IMR-90 (cell line): ENCODE measurements at regions not wholly inside any gene's neighbourhood (a gene's known extent, or its start where the extent isn't known, plus 50 kb on each side); places are given as distances from the start of the nearest gene placed in this dataset.

Source experiments
- ATAC-seq: fragments of 200-7000 bp; cut with Tn5 transposase; 2 replicates; pipeline ENCODE4 v1.9.1; 2020; ENCODE audit warnings: low read depth, mild to moderate bottlenecking, moderate library complexity
- BruUV-seq: library from RNA; stranded (reverse); fragments of 400-500 nt; replicated peaks from 2 replicates; lab custom pipeline; 2021; lab: Mats Ljungman, UMichigan
- CTCF ChIA-PET: fragments of 300-600 bp; formaldehyde crosslinking; extraction: SDS; loops from one replicate; lab custom pipeline; 2021; ENCODE audit warnings: antibody characterized with exemption; lab: Yijun Ruan, JAX
- POLR2A ChIA-PET: fragments of 300-600 bp; sonication (Branson Sonifier 250); formaldehyde crosslinking; loops from one replicate; lab custom pipeline; 2022; ENCODE audit warnings: antibody characterized with exemption; ENCODE audit not compliant: unreplicated experiment; lab: Charles Lee
- DNase-seq: peaks from one replicate; pipeline ENCODE4 v3.0.0; 2013
- H2AFZ ChIP-seq: replicated peaks from 2 replicates; pipeline ENCODE3; 2013; ENCODE audit warnings: low read length, mild to moderate bottlenecking; ENCODE audit not compliant: poor library complexity
- H2AK5ac ChIP-seq: 2 replicates; pipeline ENCODE4 v1.6.1; 2013; ENCODE audit warnings: low read depth, low read length, inconsistent platforms
- H2AK9ac ChIP-seq: replicated peaks from 2 replicates; pipeline ENCODE3; 2013; ENCODE audit warnings: mild to moderate bottlenecking, low read depth, low read length, moderate library complexity; ENCODE audit not compliant: poor library complexity
- H2BK120ac ChIP-seq: 2 replicates; pipeline ENCODE4 v1.6.1; 2013; ENCODE audit warnings: low read depth, low read length, inconsistent platforms
- H2BK15ac ChIP-seq: 3 replicates; pipeline ENCODE4 v1.6.1; 2013; ENCODE audit warnings: low read depth, low read length, inconsistent platforms
- H2BK20ac ChIP-seq: 2 replicates; pipeline ENCODE4 v1.6.1; 2013; ENCODE audit warnings: low read depth, mild to moderate bottlenecking, inconsistent platforms, low read length, moderate library complexity
- H2BK5ac ChIP-seq: 2 replicates; pipeline ENCODE4 v1.6.1; 2013; ENCODE audit warnings: mild to moderate bottlenecking, low read depth, low read length, inconsistent platforms; ENCODE audit not compliant: poor library complexity, severe bottlenecking
- H3K14ac ChIP-seq: replicated peaks from 2 replicates; pipeline ENCODE4 v1.6.1; 2013; ENCODE audit warnings: low read depth, low read length, inconsistent platforms
- H3K18ac ChIP-seq: 2 replicates; pipeline ENCODE4 v1.6.1; 2013; ENCODE audit warnings: low read depth, low read length, control low read depth
- H3K23ac ChIP-seq: 2 replicates; pipeline ENCODE4 v1.6.1; 2013; ENCODE audit warnings: low read depth, low read length, inconsistent platforms
- H3K27ac ChIP-seq: 2 replicates; pipeline ENCODE4 v1.5.1; 2013; ENCODE audit warnings: mild to moderate bottlenecking, control low read depth, low read length; ENCODE audit not compliant: insufficient read depth
- H3K27me3 ChIP-seq: 2 replicates; pipeline ENCODE4 v1.6.1; 2013; ENCODE audit warnings: low read length; ENCODE audit not compliant: control insufficient read depth, insufficient read depth
- H3K36me3 ChIP-seq: 2 replicates; pipeline ENCODE4 v1.6.1; 2013; ENCODE audit warnings: low read length, mixed read lengths; ENCODE audit not compliant: control insufficient read depth, insufficient read depth
- H3K4ac ChIP-seq: 2 replicates; pipeline ENCODE4 v1.6.1; 2013; ENCODE audit warnings: low read depth, low read length, inconsistent platforms
- H3K4me1 ChIP-seq: 2 replicates; pipeline ENCODE4 v1.6.1; 2013; ENCODE audit warnings: low read length, mixed read lengths; ENCODE audit not compliant: control insufficient read depth, insufficient read depth
- H3K4me2 ChIP-seq: 2 replicates; pipeline ENCODE4 v1.6.1; 2013; ENCODE audit warnings: low read depth, mild to moderate bottlenecking, control low read depth, low read length, moderate library complexity
- H3K4me3 ChIP-seq: 2 replicates; pipeline ENCODE4 v1.5.1; 2013; ENCODE audit warnings: low read depth, mild to moderate bottlenecking, control low read depth, low read length, moderate library complexity; ENCODE audit not compliant: insufficient read depth
- H3K56ac ChIP-seq: 2 replicates; pipeline ENCODE4 v1.6.1; 2013; ENCODE audit warnings: low read length, inconsistent platforms; ENCODE audit not compliant: insufficient read depth; ENCODE audit errors: extremely low read depth
- H3K79me1 ChIP-seq, 2 experiments: 2 replicates each; pipeline ENCODE4 v1.6.1; 2013; ENCODE audit warnings: low read length in 2 of 2, inconsistent platforms in 1 of 2, low read depth in 1 of 2
- H3K9ac ChIP-seq: 2 replicates; pipeline ENCODE4 v1.6.1; 2013; ENCODE audit warnings: low read depth, low read length, control low read depth
- H3K9me1 ChIP-seq: 2 replicates; pipeline ENCODE4 v1.6.1; 2013; ENCODE audit warnings: low read length, inconsistent platforms; ENCODE audit not compliant: insufficient read depth
- H3K9me3 ChIP-seq: 2 replicates; pipeline ENCODE4 v1.6.1; 2013; ENCODE audit warnings: low read length; ENCODE audit not compliant: control insufficient read depth, insufficient read depth
- H4K20me1 ChIP-seq: 2 replicates; pipeline ENCODE4 v1.6.1; 2013; ENCODE audit warnings: low read length, inconsistent platforms; ENCODE audit not compliant: insufficient read depth
- H4K5ac ChIP-seq: 2 replicates; pipeline ENCODE4 v1.6.1; 2013; ENCODE audit warnings: mild to moderate bottlenecking, low read depth, low read length, control low read depth
- H4K8ac ChIP-seq, 2 experiments: 2 replicates each; pipeline ENCODE4 v1.6.1; 2013; ENCODE audit warnings: low read depth in 2 of 2, low read length in 2 of 2, control low read depth in 1 of 2, inconsistent platforms in 1 of 2
- H4K91ac ChIP-seq: 2 replicates; pipeline ENCODE4 v1.6.1; 2013; ENCODE audit warnings: low read depth, low read length, inconsistent platforms; ENCODE audit not compliant: insufficient read depth
- BHLHE40 ChIP-seq: fragments of 150-350 bp; IDR thresholded peaks from 2 replicates; pipeline ENCODE4 v1.6.1; 2016; ENCODE audit warnings: mild to moderate bottlenecking, low read depth, low read length
- CEBPB ChIP-seq: IDR thresholded peaks from 2 replicates; pipeline ENCODE4 v1.6.1; 2012; ENCODE audit warnings: low read depth, low read length, improper control_type of control experiment
- CHD1 ChIP-seq: IDR thresholded peaks from 2 replicates; pipeline ENCODE4 v1.6.1; 2012; ENCODE audit warnings: low read depth, low read length, improper control_type of control experiment
- CTCF ChIP-seq: conservative IDR thresholded peaks from 2 replicates; pipeline ENCODE4 v1.5.1; 2012; ENCODE audit warnings: mild to moderate bottlenecking, low read depth, low read length, improper control_type of control experiment
- ELK1 ChIP-seq: fragments of 150-350 bp; IDR thresholded peaks from 2 replicates; pipeline ENCODE4 v1.6.1; 2016; ENCODE audit warnings: low read depth, mild to moderate bottlenecking, low read length, moderate library complexity, borderline replicate concordance
- FOS ChIP-seq: fragments of 150-350 bp; IDR thresholded peaks from 2 replicates; pipeline ENCODE4 v1.6.1; 2016; ENCODE audit warnings: low read depth, low read length
- MAFK ChIP-seq: IDR thresholded peaks from 2 replicates; pipeline ENCODE4 v1.6.1; 2012; ENCODE audit warnings: low read depth, low read length, improper control_type of control experiment
- MAZ ChIP-seq: IDR thresholded peaks from 2 replicates; pipeline ENCODE4 v1.6.1; 2012; ENCODE audit warnings: low read depth, mild to moderate bottlenecking, low read length, improper control_type of control experiment, moderate library complexity, borderline replicate concordance
- MXI1 ChIP-seq: IDR thresholded peaks from 2 replicates; pipeline ENCODE4 v1.6.1; 2012; ENCODE audit warnings: low read depth, mild to moderate bottlenecking, low read length, moderate library complexity, borderline replicate concordance
- NFE2L2 ChIP-seq: fragments of 150-350 bp; IDR thresholded peaks from 2 replicates; pipeline ENCODE4 v1.6.1; 2016; ENCODE audit warnings: low read depth, mild to moderate bottlenecking, low read length
- POLR2A ChIP-seq: IDR thresholded peaks from 2 replicates; pipeline ENCODE4 v1.6.1; 2012; ENCODE audit warnings: mild to moderate bottlenecking, low read depth, low read length
- RAD21 ChIP-seq: IDR thresholded peaks from 2 replicates; pipeline ENCODE4 v1.6.1; 2012; ENCODE audit warnings: low read length, improper control_type of control experiment
- RCOR1 ChIP-seq: IDR thresholded peaks from 2 replicates; pipeline ENCODE4 v1.6.1; 2012; ENCODE audit warnings: mild to moderate bottlenecking, low read length, improper control_type of control experiment; ENCODE audit not compliant: insufficient replicate concordance
- RFX5 ChIP-seq: IDR thresholded peaks from 2 replicates; pipeline ENCODE4 v1.8.0; 2012; ENCODE audit warnings: low read depth, mild to moderate bottlenecking, low read length, moderate library complexity
- SMC3 ChIP-seq: fragments of 150-350 bp; IDR thresholded peaks from 2 replicates; pipeline ENCODE4 v1.6.1; 2016; ENCODE audit warnings: low read depth, mild to moderate bottlenecking, antibody characterized with exemption, low read length, moderate library complexity
- USF2 ChIP-seq: fragments of 150-350 bp; IDR thresholded peaks from 2 replicates; pipeline ENCODE4 v1.6.1; 2017; ENCODE audit warnings: mild to moderate bottlenecking, antibody characterized with exemption, low read length, low read depth
- WGBS, 2 experiments: methylation state at CpG; one replicate each; pipeline versions ENCODE4 v1.1.5 to v1.1.7; 2013; ENCODE audit warnings: missing lambda C conversion rate in 2 of 2; ENCODE audit not compliant: insufficient read length in 1 of 2; ENCODE audit errors: extremely low coverage in 2 of 2; 5-methylcytosine and 5-hydroxymethylcytosine counted together
- dilution Hi-C: fragments of 300-500 bp; cut with HindIII; formaldehyde crosslinking; loops from one replicate; pipeline ENCODE4 v1.14.3; 2018; ENCODE audit warnings: low sequenced_read_pairs; ENCODE audit not compliant: unreplicated experiment
- in situ Hi-C: fragments of 300-500 bp; cut with MboI; formaldehyde crosslinking; loops from 3 replicates; pipeline ENCODE4 v1.14.3; 2019; ENCODE audit warnings: low sequenced_read_pairs, inconsistent platforms, mixed read lengths
- intact Hi-C: fragments of 100-400 bp; cut with micrococcal nuclease; formaldehyde crosslinking; loops from 2 replicates; pipeline ENCODE4 v1.10.0; 2022

- intact Hi-C loops: no loop called here
- Histone ChIP-seq H3K79me1 (no peaks in the 10 kb centered on the region; a peak in 1 of 4 replicates), H3K27me3 (no peaks in the 10 kb centered on the region), H3K27ac (no peak overlapping the region), H4K8ac (no peak overlapping the region), H2BK5ac (peak overlapping the region; percentile 63), H3K9me1 (peaks cover 11% of the 10 kb centered on the region), H2BK120ac (peak overlapping the region; percentile 3; the same call in 1 of the 2 replicates), H3K36me3 (no peaks in the 10 kb centered on the region), H2BK15ac (no peak overlapping the region; the same call in 2 of the 3 replicates), H3K4me3 (no peak overlapping the region), H4K20me1 (no peaks in the 10 kb centered on the region), H3K4me1 (peaks cover 12% of the 10 kb centered on the region), H3K9me3 (no peaks in the 10 kb centered on the region), H2BK20ac (no peak overlapping the region), H2AK5ac (no peak overlapping the region), H3K14ac (no peak overlapping the region), H4K5ac (no peak overlapping the region), H3K4ac (no peak overlapping the region), H3K23ac (no peak overlapping the region), H2AK9ac (no peak overlapping the region), H2AFZ (no peak overlapping the region), H4K91ac (no peak overlapping the region), H3K18ac (no peak overlapping the region), H3K9ac (no peak overlapping the region), H3K4me2 (no peak overlapping the region), H3K56ac (no peak overlapping the region)
- CTCF ChIA-PET: interaction anchor here (0.6 kb wide), 1 partner anchor 40 kb away, joined by 3 read pairs; no protein-coding TSS in a partner anchor
- WGBS, 2 experiments: no CpG with 5 or more reads among the region's 1 CpG
- POLR2A ChIA-PET: no interaction called here
- no peak for TF ChIP-seq BHLHE40
- no peak for TF ChIP-seq MAFK
- TF ChIP-seq ELK1: no peak
- TF ChIP-seq RFX5: no peak
- no peak for TF ChIP-seq RCOR1
- no peak for TF ChIP-seq CHD1
- TF ChIP-seq USF2: no peak
- TF ChIP-seq MXI1: no peak
- TF ChIP-seq CTCF: no peak
- TF ChIP-seq RAD21: no peak
- no peak for TF ChIP-seq MAZ
- TF ChIP-seq CEBPB: no peak
- no peak for TF ChIP-seq SMC3
- no peak for TF ChIP-seq NFE2L2
- no peak for TF ChIP-seq POLR2A
- TF ChIP-seq FOS: no peak
- in situ Hi-C loops: no loop called here
- DNase-seq (peak; percentile 51), ATAC-seq (peak; percentile 49; the same call in 1 of the 2 replicates)
- dilution Hi-C loops: no loop called here
- BruUV-seq: no TSS peak
Measured at GRCh38 chr2:9091811-9092210, 88.3 kb upstream of the MBOAT2 start.
